ENCODE measurements at regions not wholly inside any gene's neighbourhood (a gene's known extent, or its start where the extent isn't known, plus 50 kb on each side); places are given as distances from the start of the nearest gene placed in this dataset.
A peak's percentile ranks its signal among the peaks of the same experiment; 100 is the strongest.

DNA sequence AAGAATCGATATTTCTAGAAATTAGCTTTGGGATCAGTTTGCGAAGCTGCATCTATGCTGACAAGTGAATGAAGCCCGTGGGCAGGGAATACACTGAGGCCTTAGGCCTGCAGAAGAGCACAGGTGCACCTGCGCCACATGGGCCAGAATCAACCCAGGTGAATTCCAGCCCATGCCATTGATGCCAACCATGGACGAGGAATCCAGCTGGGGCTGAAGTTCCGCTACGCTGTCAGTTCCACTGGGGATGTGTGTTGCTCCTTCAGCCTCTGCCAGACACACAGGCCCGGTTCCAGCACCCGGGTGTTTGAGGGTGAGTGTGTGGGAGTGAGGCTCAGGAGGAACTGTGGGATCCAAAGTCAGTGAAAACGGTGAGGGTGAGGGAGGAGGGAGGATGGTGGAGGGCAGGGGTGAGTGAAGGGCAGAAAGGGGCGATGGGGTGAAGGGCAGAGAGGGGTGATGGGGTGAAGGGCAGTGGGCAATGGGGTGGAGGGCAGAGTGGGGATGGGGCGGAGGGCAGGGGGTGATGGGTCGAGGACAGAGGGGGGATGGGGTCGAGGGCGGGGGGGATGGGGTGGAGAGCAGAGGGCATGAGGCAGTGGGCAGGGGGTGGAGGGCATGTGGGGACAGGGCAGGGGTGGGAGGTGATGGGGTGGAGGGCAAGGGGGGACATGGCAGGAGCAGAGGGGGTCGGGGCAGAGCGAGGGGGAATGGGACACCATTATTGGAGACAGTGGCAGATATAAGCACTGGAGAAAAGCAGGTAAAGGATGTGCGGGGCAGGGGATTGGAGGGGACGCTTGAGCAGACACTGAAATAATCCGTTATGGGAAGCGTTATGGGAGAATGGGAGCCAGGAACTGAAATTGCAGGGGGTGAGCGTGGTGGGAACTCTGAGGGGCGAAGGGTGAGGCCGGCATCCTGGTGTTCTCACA lies 931.6 kb downstream of the BRD1 start:
- no peak overlapping the region for H3K4me3 ChIP-seq (ENCODE audit: severe bottlenecking)
- H3K36me3 ChIP-seq (ENCODE audit: low read depth), result no peaks in the 10 kb centered on the region
- DNase-seq (ENCODE audit: low spot score), result peak; percentile 22
- TF ChIP-seq, protein P1, sequence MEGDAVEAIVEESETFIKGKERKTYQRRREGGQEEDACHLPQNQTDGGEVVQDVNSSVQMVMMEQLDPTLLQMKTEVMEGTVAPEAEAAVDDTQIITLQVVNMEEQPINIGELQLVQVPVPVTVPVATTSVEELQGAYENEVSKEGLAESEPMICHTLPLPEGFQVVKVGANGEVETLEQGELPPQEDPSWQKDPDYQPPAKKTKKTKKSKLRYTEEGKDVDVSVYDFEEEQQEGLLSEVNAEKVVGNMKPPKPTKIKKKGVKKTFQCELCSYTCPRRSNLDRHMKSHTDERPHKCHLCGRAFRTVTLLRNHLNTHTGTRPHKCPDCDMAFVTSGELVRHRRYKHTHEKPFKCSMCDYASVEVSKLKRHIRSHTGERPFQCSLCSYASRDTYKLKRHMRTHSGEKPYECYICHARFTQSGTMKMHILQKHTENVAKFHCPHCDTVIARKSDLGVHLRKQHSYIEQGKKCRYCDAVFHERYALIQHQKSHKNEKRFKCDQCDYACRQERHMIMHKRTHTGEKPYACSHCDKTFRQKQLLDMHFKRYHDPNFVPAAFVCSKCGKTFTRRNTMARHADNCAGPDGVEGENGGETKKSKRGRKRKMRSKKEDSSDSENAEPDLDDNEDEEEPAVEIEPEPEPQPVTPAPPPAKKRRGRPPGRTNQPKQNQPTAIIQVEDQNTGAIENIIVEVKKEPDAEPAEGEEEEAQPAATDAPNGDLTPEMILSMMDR (IDR thresholded peaks at IDR 0.05; ENCODE audit: poor library complexity, severe bottlenecking), result no peak
- no peak for ATAC-seq (ENCODE audit: low read depth)
- H3K27me3 ChIP-seq (ENCODE audit: insufficient read depth, poor library complexity, severe bottlenecking), result no peaks in the 10 kb centered on the region
- H3K27ac ChIP-seq (ENCODE audit: poor library complexity, severe bottlenecking), result no peak overlapping the region
- H3K9me3 ChIP-seq (ENCODE audit: severe bottlenecking), result no peaks in the 10 kb centered on the region
- H3K4me1 ChIP-seq (ENCODE audit: insufficient read depth, poor library complexity, severe bottlenecking), result no peaks in the 10 kb centered on the region

DNA sequence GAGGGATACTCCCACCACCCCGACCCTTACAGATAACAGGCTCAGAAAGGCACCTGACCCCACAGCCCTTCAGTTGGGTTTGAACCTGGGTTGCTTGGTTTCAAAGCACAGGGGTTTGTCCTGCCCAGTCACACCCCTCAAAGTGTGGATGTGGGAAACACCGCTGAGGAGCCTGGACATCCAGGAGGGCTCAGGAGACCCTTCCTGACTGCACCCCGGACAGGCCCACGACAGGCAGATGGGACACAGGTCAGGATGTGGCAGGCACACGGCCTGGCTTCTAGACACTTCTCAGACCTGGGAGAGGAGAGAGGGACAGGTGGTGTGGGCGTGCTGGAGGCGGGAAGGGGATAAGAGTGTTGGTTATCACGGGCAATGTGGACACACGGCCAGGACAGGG lies 932.3 kb downstream of the BRD1 start:
- no peaks in the 10 kb centered on the region for H3K4me1 ChIP-seq (ENCODE audit: insufficient read depth, poor library complexity, severe bottlenecking)
- TF ChIP-seq, protein P1 (IDR thresholded peaks at IDR 0.05; ENCODE audit: poor library complexity, severe bottlenecking), result no peak
- no peaks in the 10 kb centered on the region for H3K36me3 ChIP-seq (ENCODE audit: low read depth)
- no peaks in the 10 kb centered on the region for H3K27me3 ChIP-seq (ENCODE audit: insufficient read depth, poor library complexity, severe bottlenecking)
- no peak overlapping the region for H3K4me3 ChIP-seq (ENCODE audit: severe bottlenecking)
- DNase-seq (ENCODE audit: low spot score), result peak; percentile 27
- H3K27ac ChIP-seq (ENCODE audit: poor library complexity, severe bottlenecking), result no peak overlapping the region
- no peaks in the 10 kb centered on the region for H3K9me3 ChIP-seq (ENCODE audit: severe bottlenecking)
- no peak for ATAC-seq (ENCODE audit: low read depth)

DNA sequence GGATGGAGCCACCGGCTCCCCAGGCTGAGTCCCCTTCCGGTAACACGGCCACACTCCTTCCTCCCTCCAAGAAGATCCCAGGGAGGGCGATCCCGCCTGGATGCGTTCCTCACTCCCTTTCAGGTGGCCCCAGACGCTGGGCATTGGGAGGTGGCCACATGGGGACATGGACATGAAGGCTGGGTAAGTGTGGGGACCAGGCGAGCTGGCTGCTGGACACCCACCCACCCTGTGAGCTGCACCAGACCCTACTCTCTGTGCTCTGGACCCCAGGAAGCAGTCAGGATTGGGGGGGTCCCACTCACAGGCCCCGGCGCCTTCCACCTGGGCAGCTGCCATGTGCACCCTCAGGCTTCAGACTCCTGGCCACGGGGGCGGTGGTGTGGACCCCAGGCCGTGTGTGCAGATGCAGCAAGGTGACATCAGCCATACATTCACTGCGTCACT lies 932.8 kb downstream of the BRD1 start:
- Histone ChIP-seq H3K4me1 (ENCODE audit: insufficient read depth, poor library complexity, severe bottlenecking) (no peaks in the 10 kb centered on the region), H3K27ac (ENCODE audit: poor library complexity, severe bottlenecking) (no peak overlapping the region), H3K4me3 (ENCODE audit: severe bottlenecking) (no peak overlapping the region), H3K36me3 (ENCODE audit: low read depth) (no peaks in the 10 kb centered on the region), H3K9me3 (ENCODE audit: severe bottlenecking) (no peaks in the 10 kb centered on the region), H3K27me3 (ENCODE audit: insufficient read depth, poor library complexity, severe bottlenecking) (no peaks in the 10 kb centered on the region)
- ATAC-seq (ENCODE audit: low read depth), result no peak
- peak; percentile 43 for DNase-seq (ENCODE audit: low spot score)
- TF ChIP-seq, protein P1 (IDR thresholded peaks at IDR 0.05; ENCODE audit: poor library complexity, severe bottlenecking), result no peak

DNA sequence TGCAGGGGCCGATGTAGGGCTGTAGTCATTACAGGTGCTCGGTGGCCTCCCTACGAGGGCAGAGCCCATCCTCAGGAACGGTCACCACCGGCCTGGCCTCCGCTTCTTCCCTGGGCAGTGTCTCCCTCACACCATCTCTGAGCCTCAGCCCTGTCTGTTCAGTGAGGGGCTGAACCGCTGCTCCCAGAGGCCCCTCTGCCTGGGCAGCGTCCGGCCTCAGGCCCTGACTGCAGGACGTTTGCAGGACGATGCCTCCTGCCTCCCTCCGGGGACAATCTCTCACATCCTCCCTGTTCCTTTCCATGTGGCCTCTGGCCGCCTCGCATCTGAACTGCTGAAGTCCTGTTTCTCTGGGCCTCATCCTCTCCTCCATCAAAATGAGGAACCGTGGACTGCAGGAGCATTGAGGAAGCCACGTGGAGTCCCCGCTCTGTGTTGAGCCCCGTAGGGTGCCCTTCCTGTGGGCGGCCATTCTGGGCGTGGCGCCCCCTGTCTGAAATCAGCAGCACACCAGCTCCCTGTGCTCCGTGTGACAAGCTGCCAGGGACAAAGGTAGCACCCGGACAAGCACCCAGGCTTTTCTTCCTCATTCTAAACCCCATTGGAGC lies 933.5 kb downstream of the BRD1 start:
- H3K4me3 ChIP-seq (ENCODE audit: severe bottlenecking), result no peak overlapping the region
- H3K27ac ChIP-seq (ENCODE audit: poor library complexity, severe bottlenecking), result no peak overlapping the region
- H3K36me3 ChIP-seq (ENCODE audit: low read depth), result no peaks in the 10 kb centered on the region
- ATAC-seq (ENCODE audit: low read depth) (no peak), DNase-seq (ENCODE audit: low spot score) (peak; percentile 32)
- no peaks in the 10 kb centered on the region for H3K27me3 ChIP-seq (ENCODE audit: insufficient read depth, poor library complexity, severe bottlenecking)
- no peaks in the 10 kb centered on the region for H3K4me1 ChIP-seq (ENCODE audit: insufficient read depth, poor library complexity, severe bottlenecking)
- TF ChIP-seq, protein P1 (IDR thresholded peaks at IDR 0.05; ENCODE audit: poor library complexity, severe bottlenecking), result no peak
- no peaks in the 10 kb centered on the region for H3K9me3 ChIP-seq (ENCODE audit: severe bottlenecking)
